Eye (tissue), 1 donor: ENCODE measurements at regions not wholly inside any gene's neighbourhood (a gene's known extent, or its start where the extent isn't known, plus 50 kb on each side); places are given as distances from the start of the nearest gene placed in this dataset.
"Not testable (repeated sequence)": the region's sequence is repeated elsewhere in the genome, so short reads cannot be mapped to it uniquely, and the experiment has no call there.

Source experiments
- DNase-seq: peaks from one replicate; pipeline ENCODE4 v3.0.0-alpha.2; 2015

DNA sequence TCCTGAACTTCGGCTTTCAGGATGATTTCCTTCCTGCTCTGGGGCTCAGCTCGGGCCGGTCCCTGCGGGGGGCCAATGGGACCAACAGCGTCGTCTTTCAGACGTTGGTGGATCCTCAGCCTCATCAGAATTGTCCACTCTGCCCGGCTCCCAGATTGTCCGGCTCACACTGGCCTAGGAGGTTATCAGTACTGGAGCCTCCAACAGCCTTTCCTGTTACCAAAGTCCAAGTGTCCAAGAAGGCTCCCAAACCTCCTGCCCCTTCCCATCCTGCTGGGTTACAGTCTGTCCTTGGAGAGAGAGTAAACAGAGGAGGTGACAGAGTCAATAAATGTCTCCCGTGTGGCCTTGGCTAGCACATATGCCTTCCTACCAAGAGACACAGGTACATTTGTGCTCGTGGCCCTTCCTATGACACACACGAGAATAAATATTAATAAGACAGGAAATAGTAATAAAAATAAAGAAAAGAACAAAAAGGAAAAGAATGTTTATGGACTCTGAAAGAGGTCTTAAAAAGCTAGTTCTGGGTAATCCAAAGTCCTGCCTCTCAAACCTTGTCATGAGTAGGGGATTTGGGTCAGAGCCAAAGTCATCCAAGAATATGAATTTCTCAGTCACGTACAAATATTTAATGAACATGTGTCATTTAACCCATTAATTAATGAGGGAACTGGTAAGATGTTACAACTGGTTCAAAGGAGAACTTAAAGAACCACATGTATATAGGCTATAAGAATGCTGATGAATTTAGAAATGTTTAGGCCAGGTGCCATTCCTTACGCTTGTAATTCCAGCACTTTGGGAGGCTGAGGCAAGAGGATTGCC, 80.8 kb upstream of the SLC2A1 start:
- peak; percentile 42 for DNase-seq

DNA sequence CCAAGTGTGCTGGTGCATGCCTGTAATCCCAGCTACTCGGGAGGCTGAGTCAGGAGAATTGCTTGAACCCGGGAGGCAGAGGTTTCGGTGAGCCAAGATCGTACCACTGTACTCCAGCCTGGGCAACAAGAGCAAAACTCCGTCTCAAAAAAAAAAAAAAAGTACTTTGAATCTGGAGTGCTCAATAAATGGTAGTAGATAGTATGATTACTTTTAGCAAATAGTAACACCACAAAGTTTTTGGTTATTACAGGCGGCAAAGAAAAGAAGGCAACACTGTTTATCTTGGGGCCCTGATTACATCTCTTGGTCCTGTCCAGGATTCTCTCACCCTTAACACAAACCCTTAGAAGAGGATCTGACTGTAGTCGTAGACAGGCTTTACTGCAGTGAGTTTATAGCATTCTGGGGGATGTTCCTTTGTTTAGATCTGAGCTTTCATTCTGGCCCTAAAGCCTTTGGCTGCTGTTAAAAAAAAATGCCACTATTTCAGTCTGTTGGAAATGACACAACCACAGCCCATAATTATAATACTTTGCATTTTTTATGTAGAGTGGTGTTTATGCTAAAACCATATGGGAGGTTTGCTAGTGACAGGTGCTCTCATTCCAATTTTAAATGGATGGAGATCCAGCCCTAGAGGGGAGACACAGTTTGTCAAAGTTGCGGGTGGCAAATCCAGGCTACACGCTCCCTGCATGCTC, 79.7 kb upstream of the SLC2A1 start:
- DNase-seq: no peak

DNA sequence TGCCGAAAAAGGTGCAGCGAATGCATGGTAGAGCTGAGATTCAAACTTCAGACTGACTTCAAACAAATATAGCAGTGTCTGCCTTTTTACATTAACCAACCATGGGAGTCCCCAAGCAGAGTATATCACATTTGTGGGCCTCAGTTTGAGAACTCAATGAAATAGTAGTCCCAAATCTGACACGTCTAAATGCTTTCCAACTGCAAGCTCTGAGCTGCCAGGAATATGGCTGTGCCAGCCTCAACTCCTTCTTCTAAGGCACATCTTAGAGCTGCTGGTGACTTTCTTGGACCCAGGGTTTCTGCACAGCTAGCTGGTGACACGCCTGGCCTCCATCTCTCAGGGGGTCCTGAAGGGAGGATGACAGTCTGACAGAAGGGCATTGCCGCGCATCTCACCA, 78.8 kb upstream of the SLC2A1 start:
- no peak for DNase-seq

DNA sequence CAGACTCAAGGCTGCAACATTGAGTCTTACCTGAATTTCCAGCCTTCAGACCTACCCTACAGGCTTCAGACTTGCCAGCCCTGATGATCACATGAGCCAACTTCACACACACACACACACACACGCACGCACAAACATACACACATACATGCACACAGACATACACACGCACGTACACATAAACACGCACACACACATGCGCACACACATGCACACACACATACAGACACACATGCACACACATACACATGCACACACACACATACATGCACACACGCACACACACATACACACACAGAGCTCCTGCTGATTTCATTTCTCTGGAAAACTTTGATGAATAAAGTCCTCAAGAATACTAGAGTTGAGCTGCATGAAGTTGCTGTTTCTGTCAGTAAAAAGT, 78.3 kb upstream of the SLC2A1 start:
- DNase-seq: no peak

DNA sequence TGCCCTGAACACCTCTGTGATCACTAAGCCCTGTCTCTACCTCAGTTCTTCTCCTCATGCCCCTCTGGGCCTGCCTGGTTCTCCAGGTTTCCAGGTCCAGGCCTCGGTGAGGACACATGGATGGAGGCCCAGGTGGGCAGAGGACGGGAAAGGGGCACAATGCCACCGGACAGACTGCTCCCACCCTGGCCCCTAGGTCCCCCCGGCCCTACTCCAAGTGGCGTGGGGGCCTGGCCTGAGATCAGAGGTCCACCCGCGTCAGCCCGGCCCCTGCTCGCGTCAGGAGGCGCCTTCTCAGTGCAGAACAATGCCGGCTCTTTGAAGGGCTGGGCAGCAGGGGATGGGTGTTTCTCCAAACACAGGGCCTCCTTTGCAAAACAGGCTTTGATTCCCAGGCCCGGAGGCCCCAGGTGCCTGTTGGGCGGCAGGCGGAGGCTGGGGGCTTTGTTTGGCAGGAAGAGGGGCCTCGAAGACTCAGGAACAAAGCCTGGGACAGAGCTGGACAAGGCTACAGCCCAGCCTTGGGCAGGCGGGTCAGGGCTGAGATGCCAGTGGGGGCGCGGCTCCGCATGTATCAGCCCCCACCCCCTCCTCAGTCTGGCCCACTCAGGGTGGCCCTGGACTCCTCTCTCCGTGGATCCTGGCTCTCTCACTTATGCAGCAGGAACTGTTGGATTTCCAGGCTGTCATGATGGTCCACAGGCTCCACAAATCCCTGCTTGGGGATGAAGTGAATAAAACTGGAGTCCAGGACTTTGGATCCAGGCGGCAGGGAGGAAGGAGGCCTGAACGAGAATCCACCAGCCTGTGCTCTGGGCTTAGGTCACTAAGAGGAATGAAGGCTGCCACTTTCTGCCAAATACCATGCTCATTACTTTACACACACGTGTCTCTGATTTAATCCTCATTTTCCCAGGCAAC, 77.4 kb upstream of the SLC2A1 start:
- peak; percentile 52 for DNase-seq

DNA sequence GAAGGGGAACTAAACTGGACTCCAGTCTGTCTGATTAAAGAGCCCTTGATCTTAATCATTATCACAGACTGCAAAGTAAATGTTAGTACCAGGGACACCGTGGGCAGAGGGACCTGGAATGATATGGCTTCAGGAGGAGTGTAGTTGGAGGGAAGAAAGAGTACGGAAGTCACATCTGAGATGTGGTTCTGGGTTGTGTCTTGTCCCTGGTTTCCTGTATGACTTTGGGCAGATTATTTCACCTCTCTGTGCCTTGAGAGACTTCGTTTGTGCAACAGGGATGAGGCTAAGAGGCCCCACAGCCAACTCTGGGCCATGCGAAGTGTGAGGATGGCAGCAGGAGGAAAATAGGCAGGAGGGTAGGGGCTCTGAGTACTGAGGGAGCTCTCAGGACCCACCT, 76.1 kb upstream of the SLC2A1 start:
- DNase-seq: no peak

DNA sequence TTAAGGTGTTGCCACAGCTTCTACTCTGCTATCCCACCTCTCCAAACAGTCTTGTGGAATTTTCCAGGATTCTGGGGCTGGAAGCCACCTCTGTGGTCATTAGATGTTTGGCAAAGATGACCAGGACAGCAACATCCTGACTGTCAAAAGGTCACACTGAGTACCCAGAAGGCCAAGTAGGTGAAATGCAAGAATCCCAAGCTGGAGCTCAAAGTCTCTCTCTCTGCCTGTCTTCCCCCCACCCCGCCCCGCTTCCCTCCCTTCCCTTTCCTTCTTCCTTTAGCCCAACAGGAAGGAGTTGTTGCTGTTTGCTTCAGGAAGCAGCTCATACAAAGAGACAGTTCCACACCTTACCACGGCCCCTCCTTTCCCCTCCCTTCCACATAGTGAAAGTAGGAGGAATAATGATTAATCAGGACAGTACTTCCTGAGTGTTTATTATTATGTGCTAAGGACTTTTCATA, 75.6 kb upstream of the SLC2A1 start:
- DNase-seq: no peak

DNA sequence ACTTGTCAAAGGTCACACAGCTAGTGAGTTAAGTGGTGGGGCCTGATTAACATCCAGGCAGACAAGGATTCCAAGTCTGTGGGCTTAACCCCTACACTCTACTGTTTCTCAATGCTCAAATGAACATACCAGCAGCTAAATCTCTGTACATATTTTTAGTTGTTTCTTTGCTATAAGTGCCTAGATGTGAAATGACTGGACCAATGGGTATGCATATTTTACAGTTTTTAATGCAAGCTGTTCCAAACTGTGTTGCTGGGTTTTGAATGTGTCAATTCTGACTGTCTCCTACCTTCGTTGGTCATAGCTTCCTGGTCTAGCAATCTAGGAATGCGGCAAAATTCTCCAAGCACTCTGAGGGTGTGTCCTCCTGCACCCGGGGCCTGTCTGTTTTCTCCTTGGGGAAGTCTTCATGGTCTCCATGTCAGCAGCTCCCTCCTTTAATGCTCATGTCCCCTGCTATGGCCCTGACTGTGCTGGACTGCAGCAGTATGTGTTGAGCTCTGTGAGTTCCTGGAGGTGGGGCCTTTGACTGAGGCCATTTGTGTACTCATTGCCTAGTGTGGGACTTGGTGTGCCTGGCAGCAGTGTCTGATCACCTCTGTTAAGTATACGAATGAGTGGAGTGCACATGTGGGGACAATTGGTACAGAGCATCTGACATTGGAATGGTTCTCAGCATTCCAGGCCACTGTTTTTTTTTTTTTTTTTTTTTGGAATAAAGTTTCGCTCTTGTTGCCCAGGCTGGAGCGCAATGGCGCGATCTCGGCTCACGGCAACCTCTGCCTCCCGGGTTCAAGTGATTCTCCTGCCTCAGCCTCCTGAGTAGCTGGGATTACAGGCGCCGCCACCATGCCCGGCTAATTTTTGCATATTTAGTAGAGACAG, 72.9 kb upstream of the SLC2A1 start:
- DNase-seq: no peak

DNA sequence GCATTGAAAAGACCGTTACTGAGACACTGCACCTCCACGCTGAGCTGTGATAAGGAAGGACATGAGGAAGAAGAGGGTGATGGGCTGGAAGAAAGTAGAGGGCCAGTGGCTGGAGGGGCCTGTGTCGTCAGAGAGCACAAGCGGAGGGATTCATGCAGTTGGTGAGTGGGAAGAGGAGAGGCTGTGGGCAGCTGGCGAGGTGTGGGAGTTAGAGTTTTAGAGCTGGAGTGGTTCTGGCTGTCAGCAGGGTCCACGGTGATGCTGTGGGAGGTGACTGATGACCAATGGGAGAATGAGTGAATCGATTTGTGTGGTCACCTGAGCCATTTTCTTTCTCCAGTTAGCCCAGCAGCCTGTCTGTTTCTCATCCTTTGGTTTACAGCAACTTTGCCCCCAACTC, 66.2 kb upstream of the SLC2A1 start:
- DNase-seq: no peak

DNA sequence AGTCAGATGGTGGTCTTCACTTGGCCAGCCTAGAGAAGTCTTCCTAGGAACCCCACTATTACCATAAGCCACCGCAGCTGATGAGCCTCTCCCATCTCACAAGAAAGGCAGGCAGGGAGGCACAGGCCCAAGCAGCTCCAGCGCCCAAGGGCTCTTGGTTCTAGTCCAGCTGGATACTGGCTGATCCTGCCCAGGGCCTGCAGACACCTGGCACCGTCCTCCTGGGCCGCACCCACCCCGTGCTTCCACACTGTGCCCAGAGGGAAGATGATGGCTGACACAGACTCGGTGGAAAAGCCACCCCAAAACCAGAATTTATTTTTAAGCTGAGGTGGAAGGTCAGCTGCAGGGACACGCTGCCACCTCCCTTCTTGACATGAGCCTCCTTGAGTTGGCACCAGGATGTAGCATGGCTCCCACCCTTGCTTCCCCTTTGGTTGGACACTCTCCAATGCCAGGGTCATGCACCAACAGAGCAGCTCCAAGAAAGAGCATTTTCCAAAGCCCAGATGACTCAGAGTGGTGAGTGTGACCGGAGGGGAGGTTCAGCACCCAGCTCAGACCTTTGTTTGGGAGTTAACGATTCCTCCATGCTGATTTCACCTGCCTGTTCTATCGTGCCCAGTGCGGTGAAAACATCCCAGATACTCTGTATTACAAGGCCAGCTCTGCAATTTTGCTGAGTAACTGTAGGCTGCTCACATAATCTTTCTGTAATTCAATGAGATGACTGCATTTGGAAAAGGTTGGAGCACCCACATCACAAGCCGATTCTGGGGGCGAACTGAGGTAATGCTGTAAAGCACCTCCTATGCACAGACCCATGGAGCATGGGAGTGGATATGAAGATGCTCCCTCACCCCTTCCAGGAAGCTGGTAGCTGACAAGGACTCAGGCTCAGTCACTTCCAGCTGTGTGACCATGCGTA, 63.1 kb upstream of the SLC2A1 start:
- no peak for DNase-seq

DNA sequence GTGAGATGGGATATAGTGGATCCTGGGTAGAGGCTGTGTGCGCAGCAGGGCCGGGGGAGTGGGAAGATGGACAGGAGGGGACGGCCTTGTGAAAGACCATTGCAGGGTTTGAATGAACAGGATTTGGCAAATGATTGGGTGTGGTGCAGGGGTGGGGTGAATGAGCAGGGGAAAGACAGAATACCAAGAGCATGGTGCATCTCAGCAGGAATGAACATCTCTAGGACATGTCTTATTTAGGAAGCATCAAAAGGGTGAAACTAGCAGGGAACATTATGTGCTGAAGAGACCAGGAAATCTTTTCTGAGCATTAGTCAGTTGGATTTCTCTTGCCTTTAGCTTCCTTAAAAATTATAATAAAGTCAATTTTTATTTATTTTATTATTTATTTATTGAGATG, 60.6 kb upstream of the SLC2A1 start:
- no peak for DNase-seq

DNA sequence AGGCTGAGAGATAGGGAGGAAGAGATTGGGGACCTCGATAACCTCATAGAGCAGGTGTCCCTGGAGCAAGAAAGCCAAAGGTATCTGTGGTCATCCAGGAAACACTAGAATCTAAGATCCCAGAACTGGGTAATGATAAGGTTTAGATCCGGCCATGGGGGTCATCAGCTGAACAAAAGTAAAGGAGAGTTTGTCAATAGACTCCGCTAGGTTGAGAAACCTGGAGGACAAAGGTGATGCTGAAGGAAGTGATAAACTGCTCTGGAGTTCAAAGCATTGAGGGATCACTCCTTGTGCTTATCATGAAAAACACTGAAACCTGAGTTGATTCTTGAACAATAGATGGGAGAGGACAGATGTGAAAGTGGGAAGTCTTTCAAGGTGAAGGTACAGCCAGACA, 59.5 kb upstream of the SLC2A1 start:
- no peak for DNase-seq

DNA sequence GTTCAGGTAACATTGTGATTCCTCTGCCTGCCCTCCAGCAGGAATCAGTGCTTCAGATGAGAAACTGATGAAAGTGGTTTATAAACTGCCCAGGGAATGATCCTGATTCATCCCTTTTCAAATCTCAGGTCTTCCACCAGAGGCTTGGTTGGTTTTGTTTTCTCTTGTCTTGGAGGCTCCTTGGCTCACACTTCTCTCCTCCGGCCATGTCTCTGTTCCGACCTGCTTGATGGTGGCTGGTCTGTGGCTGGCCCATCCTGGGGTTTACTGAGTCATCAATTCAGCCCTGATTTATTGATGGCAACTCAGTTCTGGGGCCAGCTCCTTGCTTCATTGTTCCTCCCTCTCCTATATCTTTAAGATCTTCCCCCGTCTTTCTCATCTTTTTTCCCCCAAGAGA, 56.6 kb upstream of the SLC2A1 start:
- no peak for DNase-seq

DNA sequence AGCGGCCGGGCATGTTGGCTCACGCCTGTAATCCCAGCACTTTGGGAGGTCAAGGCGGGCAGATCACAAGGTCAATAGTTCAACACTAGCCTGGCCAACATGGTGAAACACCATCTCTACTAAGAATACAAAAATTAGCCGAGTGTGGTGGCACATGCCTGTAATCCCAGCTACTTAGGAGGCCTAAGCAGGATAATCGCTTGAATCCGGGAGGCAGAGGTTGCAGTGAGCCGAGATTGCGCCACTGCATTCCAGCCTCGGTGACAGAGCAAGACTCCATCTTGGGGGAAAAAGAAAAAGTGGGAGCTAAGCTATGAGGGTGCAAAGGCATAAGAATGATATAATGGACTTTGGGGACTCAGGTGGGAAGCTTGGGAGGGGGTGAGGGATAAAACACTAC, 55.9 kb upstream of the SLC2A1 start:
- not testable (repeated sequence) for DNase-seq

DNA sequence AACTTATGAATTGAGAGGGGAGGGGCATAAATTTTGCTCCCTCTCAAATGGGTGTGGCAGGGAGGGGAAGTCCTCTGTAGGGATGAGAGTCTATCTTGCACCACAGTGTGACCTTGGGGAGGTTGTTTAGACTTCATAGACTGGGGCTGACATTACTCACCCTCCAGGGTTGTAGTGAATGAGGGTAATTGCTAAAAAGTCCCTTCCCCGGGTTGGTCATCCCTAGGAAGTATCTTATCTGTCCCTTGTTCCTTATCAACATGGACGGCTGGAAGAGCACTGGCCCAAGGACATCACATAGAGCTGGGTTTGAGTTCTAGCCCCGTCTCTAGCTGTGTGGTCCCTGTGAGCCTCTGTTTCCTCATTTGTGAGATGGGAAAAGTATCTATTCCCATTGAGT, 52.4 kb upstream of the SLC2A1 start:
- no peak for DNase-seq

DNA sequence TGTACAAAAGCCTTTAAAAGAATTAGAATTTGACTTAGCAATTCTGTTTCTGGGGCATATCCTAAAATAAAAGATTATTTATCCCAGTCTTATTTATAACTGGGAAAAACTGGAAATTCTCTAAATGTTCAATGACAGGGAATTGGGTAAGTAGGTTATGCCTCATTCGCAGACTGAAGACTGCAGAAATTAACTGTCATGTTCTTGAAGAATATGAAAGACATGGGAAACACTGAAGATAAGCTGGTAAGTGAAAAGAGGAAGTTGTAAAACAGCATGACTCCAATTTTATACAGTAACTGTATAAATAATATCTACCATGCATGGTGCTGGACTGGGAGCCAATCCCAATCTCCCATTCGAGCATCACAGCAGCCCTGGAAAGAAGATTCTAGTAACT, 50.6 kb upstream of the SLC2A1 start:
- no peak for DNase-seq

DNA sequence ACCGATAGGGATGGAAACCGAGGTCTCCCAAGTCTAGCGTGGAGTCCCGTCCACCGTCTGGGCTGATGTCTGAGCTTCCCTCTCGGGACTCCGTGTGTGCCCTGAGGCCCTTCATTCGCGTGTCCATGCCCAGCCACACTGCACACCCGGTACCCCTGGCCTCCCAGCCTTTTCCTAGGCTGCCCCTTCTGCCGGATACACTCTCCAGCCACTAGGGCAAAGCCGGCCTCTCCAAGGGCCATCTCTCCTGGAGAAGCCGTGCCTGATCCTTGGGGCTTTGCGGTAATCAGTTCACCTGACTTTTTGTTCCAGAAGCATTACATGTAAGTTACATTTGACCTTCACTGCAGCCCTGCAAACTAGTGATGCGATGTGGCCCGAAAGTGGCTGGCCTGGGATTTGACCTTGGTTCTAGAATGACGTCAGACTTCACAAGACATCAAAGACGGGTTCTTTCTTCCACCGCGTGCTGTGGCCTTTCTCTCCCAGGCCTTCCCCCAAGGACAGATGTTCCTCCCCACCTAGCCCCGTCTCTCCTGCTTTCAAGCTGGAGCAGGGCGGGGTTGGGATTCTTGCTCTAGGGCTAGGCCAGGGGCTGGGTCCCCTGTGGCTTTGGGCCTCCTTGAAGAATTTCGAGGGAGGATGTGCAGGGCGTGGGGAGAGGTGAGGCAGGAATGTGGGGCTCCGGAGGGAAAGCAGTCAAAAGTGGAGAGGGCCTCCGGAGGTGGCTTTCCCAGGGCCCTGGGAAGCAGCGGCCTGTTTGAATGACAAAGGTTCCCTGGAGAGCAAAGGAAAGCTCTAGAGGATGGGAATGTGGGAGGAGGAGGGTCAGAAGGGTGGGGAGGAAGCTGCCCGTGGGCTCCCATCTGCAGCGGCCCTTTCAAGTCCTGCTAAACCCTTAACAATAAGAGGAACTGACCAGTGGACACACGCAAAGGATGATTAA, 49.7 kb upstream of the SLC2A1 start:
- peak; percentile 91 for DNase-seq
